ENCODE measurements at regions not wholly inside any gene's neighbourhood (a gene's known extent, or its start where the extent isn't known, plus 50 kb on each side); places are given as distances from the start of the nearest gene placed in this dataset.

DNA sequence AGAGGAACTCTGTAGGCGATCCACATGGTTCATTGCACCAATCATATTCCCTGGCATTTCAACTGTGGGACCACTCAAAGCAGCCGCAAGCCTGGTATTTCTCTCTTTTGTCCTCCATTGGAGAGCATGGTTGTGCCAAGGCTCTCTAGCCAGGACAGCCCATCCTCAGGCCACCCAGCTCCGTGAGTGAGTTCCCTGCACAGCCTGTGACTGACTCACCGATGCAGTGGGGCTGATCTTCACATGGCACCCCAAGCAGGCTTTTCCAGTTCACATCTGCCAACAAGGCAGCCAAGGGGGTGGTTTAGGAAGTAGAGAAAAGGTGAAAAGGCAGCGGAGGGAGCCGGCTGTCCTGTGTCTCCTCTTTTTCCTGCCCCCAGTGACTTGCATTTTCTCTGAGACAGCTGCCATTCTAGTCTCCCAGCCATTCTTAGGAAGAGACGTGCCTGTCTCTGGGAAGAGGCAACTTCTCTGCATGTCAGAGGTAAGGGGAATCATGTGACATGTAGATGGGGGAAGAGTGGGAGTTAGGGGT is 69.2 kb downstream of the MID1IP1 start:
- Histone ChIP-seq H3K36me3 (ENCODE audit: control insufficient read depth, insufficient read depth, low read length) (no peaks in the 10 kb centered on the region), H4K20me1 (replicated peaks; ENCODE audit: control insufficient read depth, insufficient read depth, low read length) (no peaks in the 10 kb centered on the region), H2AFZ (ENCODE audit: low read depth, low read length) (peak overlapping the region; percentile 79), H3K4me1 (replicated peaks in 1 of 2; ENCODE audit: control insufficient read depth in 2 of 2, insufficient read depth in 2 of 2, low read length in 2 of 2) (peaks cover 0 to 15% of the 10 kb centered on the region in 2 experiments; a peak in 4 of 5 replicates), H3K9me1 (ENCODE audit: control insufficient read depth, insufficient read depth, low read length) (no peaks in the 10 kb centered on the region), H3K27ac (ENCODE audit: extremely low read depth, low read depth, low read length) (peak overlapping the region; percentile 48; the same call in 2 of the 3 replicates), H3K27me3 (ENCODE audit: control insufficient read depth in 2 of 2, insufficient read depth in 2 of 2, low read length in 2 of 2) (no peaks in the 10 kb centered on the region; a peak in 1 of 5 replicates), H3K9me3 (replicated peaks; ENCODE audit: control insufficient read depth, insufficient read depth, low read depth, low read length) (no peaks in the 10 kb centered on the region), H3K79me2 (ENCODE audit: control insufficient read depth, insufficient read depth, low read length) (no peaks in the 10 kb centered on the region), H3K4me2 (ENCODE audit: insufficient read depth, low read length) (peak overlapping the region; percentile 57), H3K4me3 (no peak overlapping the region), H3K9ac (ENCODE audit: insufficient read depth in 1 of 2, low read depth in 2 of 2, low read length in 2 of 2) (peak overlapping the region; percentile 44 to 64; a peak in 2 of 4 replicates)
- POLR2A ChIA-PET = interaction anchor here (0.7 to 1.1 kb wide), 2 partner anchors 64 to 555 kb away, joined by 3 to 4 read pairs; no protein-coding TSS in a partner anchor
- DNase-seq (ENCODE audit: extremely low read depth in 1 of 4, low spot score in 3 of 4) = peak in 2 of 4 experiments; percentile 24 to 33
- WGBS (ENCODE audit: insufficient coverage, low coverage, missing lambda C conversion rate) = 36% methylated on average over 3 of the region's 7 CpGs
- CTCF ChIA-PET (ENCODE audit: low intra/inter-chr PET ratio) = no interaction called here
- ATAC-seq = peak; percentile 67
- in situ Hi-C loops (cut with MboI) (no loop called here), intact Hi-C loops (cut with micrococcal nuclease) (no loop called here)
- no peak for FAIRE-seq
- no TSS peak for BruUV-seq (replicated peaks)
- TF ChIP-seq BMI1 (IDR thresholded peaks at IDR 0.05; ENCODE audit: low read length) = no peak
- peak; percentile 20; the same call in 1 of the 2 replicates for TF ChIP-seq MAFK (IDR thresholded peaks at IDR 0.05; ENCODE audit: low read length)
- no peak for TF ChIP-seq PPARD (CRISPR knock-in tag; IDR thresholded peaks at IDR 0.05)
- TF ChIP-seq TFE3 (CRISPR knock-in tag; IDR thresholded peaks at IDR 0.05) = peak; percentile 76
- no peak for TF ChIP-seq NR2C2 (CRISPR knock-in tag; IDR thresholded peaks at IDR 0.05)
- TF ChIP-seq NR2C2 (tag; IDR thresholded peaks at IDR 0.05) = peak; percentile 33; the same call in 1 of the 2 replicates
- TF ChIP-seq SMAD4 (CRISPR knock-in tag; conservative IDR thresholded peaks at IDR 0.05) = peak; percentile 51; the same call in 1 of the 2 replicates
- no peak for TF ChIP-seq GATA2 (CRISPR knock-in tag; IDR thresholded peaks at IDR 0.05)
- TF ChIP-seq COPS2 (conservative IDR thresholded peaks at IDR 0.05) = no peak
- TF ChIP-seq ATF6 (CRISPR knock-in tag; IDR thresholded peaks at IDR 0.05) = no peak
- TF ChIP-seq RBM17 (IDR thresholded peaks at IDR 0.05; ENCODE audit: borderline replicate concordance, low read depth, low read length) = no peak
- TF ChIP-seq RFX5 (IDR thresholded peaks at IDR 0.05; ENCODE audit: low read depth, low read length) = no peak
- TF ChIP-seq MAFF (IDR thresholded peaks at IDR 0.05; ENCODE audit: low read length) = peak; percentile 35; the same call in 1 of the 2 replicates
- peak; percentile 77 for TF ChIP-seq C11orf30 (IDR thresholded peaks at IDR 0.05; ENCODE audit: low read depth)
- TF ChIP-seq GTF2F1 (IDR thresholded peaks at IDR 0.05; ENCODE audit: low read depth, low read length) = no peak
- peak; percentile 81 for TF ChIP-seq NFE2 (IDR thresholded peaks at IDR 0.05; ENCODE audit: low read depth)
- TF ChIP-seq BCOR (IDR thresholded peaks at IDR 0.05) = no peak
- TF ChIP-seq HINFP (tag; conservative IDR thresholded peaks at IDR 0.05; ENCODE audit: low read depth) = no peak
- TF ChIP-seq NCOA6 (IDR thresholded peaks at IDR 0.05) = no peak
- 0 out of 2 replicates have a peak, but pooled peaks have one; percentile 18 for TF ChIP-seq RAD51 (IDR thresholded peaks at IDR 0.05; ENCODE audit: borderline replicate concordance, low read depth)
- no peak for TF ChIP-seq DDX20 (tag; IDR thresholded peaks at IDR 0.05; ENCODE audit: low read depth)
